ENCODE measurements at regions not wholly inside any gene's neighbourhood (a gene's known extent, or its start where the extent isn't known, plus 50 kb on each side); places are given as distances from the start of the nearest gene placed in this dataset.

DNA sequence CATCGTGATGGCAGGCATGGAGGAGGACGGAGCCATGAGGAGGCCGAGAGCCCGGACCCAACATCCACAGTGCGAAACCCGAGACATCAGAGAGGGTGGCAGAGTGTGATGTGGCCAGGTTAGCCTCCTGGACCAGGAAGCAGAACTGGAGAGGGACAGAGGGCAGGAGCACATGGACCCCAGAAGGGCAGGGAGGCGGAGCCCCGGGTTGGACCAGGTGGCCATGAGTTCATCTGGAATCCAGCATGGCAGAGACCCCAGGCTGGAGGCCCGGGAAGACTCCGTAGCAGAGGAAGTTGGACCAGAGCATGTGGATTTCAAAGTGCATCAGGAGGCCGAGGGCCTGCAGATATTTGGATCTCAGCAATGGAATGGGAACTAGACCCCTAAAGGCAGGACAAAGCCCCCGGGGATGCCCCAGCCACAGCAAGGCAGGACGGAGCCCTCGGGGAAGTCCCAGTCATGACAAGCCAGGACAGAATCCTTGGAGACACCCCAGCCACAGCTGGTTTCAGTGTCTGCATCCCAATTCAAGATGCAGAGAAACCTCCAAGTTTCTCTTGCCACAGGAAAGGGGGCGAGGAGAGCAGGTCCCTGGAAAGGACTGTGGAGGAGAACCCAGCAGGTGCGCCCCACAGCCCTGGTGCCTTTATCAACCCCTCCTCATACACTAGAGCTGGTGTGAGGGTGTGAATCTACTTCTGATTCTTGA lies 1393.4 kb downstream of the BRD1 start:
- 65% methylated on average over 5 of the region's 16 CpGs; no CpG with 5 or more reads in 1 of the 2 experiments for WGBS, 2 experiments (ENCODE audit: extremely low coverage in 2 of 2, insufficient read length in 1 of 2)
- Histone ChIP-seq H2AK9ac (replicated peaks; ENCODE audit: low read depth, low read length, poor library complexity) (no peak overlapping the region), H3K4me3 (ENCODE audit: insufficient read depth, low read depth, low read length) (no peak overlapping the region), H3K9ac (ENCODE audit: low read depth, low read length) (no peak overlapping the region), H4K91ac (ENCODE audit: insufficient read depth, low read depth, low read length) (no peak overlapping the region), H2BK20ac (ENCODE audit: low read depth, low read length) (no peak overlapping the region), H4K5ac (ENCODE audit: low read depth, low read length) (no peak overlapping the region), H2BK120ac (ENCODE audit: low read depth, low read length) (no peak overlapping the region), H3K18ac (ENCODE audit: low read depth, low read length) (no peak overlapping the region), H3K4me1 (ENCODE audit: control insufficient read depth, insufficient read depth, low read length) (no peaks in the 10 kb centered on the region), H4K20me1 (ENCODE audit: insufficient read depth, low read length) (no peaks in the 10 kb centered on the region), H2BK15ac (ENCODE audit: low read depth, low read length) (no peak overlapping the region), H2AK5ac (ENCODE audit: low read depth, low read length) (no peak overlapping the region), H3K9me1 (ENCODE audit: insufficient read depth, low read length) (no peaks in the 10 kb centered on the region), H2AFZ (replicated peaks; ENCODE audit: low read length, poor library complexity) (no peak overlapping the region), H3K27ac (ENCODE audit: insufficient read depth, low read length) (no peak overlapping the region), H3K23ac (ENCODE audit: low read depth, low read length) (no peak overlapping the region), H3K4me2 (ENCODE audit: low read depth, low read length) (no peak overlapping the region), H2BK5ac (ENCODE audit: low read depth, low read length, poor library complexity, severe bottlenecking) (no peak overlapping the region), H3K79me1 (ENCODE audit: low read depth in 1 of 2, low read length in 2 of 2) (no peaks in the 10 kb centered on the region), H4K8ac (ENCODE audit: low read depth in 2 of 2, low read length in 2 of 2) (no peak overlapping the region), H3K9me3 (ENCODE audit: control insufficient read depth, insufficient read depth, low read length) (peaks cover 52% of the 10 kb centered on the region), H3K56ac (ENCODE audit: extremely low read depth, insufficient read depth, low read length) (no peak overlapping the region), H3K14ac (replicated peaks; ENCODE audit: low read depth, low read length) (no peak overlapping the region), H3K36me3 (ENCODE audit: control insufficient read depth, insufficient read depth, low read length) (no peaks in the 10 kb centered on the region), H3K4ac (ENCODE audit: low read depth, low read length) (no peak overlapping the region), H3K27me3 (ENCODE audit: control insufficient read depth, insufficient read depth, low read length) (no peaks in the 10 kb centered on the region)
- DNase-seq (no peak), ATAC-seq (ENCODE audit: low read depth) (no peak)
- BruUV-seq (replicated peaks) = no TSS peak
- TF ChIP-seq SMC3 (IDR thresholded peaks at IDR 0.05; ENCODE audit: low read depth, low read length) (no peak), CEBPB (IDR thresholded peaks at IDR 0.05; ENCODE audit: low read depth, low read length) (no peak), RCOR1 (IDR thresholded peaks at IDR 0.05; ENCODE audit: insufficient replicate concordance, low read length) (no peak), MAFK (IDR thresholded peaks at IDR 0.05; ENCODE audit: low read depth, low read length) (no peak), MXI1 (IDR thresholded peaks at IDR 0.05; ENCODE audit: borderline replicate concordance, low read depth, low read length) (no peak), FOS (IDR thresholded peaks at IDR 0.05; ENCODE audit: low read depth, low read length) (no peak), BHLHE40 (IDR thresholded peaks at IDR 0.05; ENCODE audit: low read depth, low read length) (no peak), RFX5 (IDR thresholded peaks at IDR 0.05; ENCODE audit: low read depth, low read length) (no peak), USF2 (IDR thresholded peaks at IDR 0.05; ENCODE audit: low read depth, low read length) (no peak), CHD1 (IDR thresholded peaks at IDR 0.05; ENCODE audit: low read depth, low read length) (no peak), RAD21 (IDR thresholded peaks at IDR 0.05; ENCODE audit: low read length) (no peak), MAZ (IDR thresholded peaks at IDR 0.05; ENCODE audit: borderline replicate concordance, low read depth, low read length) (no peak)
- TF ChIP-seq, protein P1, sequence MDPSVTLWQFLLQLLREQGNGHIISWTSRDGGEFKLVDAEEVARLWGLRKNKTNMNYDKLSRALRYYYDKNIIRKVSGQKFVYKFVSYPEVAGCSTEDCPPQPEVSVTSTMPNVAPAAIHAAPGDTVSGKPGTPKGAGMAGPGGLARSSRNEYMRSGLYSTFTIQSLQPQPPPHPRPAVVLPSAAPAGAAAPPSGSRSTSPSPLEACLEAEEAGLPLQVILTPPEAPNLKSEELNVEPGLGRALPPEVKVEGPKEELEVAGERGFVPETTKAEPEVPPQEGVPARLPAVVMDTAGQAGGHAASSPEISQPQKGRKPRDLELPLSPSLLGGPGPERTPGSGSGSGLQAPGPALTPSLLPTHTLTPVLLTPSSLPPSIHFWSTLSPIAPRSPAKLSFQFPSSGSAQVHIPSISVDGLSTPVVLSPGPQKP (IDR thresholded peaks at IDR 0.05; ENCODE audit: borderline replicate concordance, low read depth, low read length) = no peak
- POLR2A ChIA-PET (ENCODE audit: unreplicated experiment) = no interaction called here
- CTCF ChIA-PET = no interaction called here
- in situ Hi-C loops (cut with MboI; ENCODE audit: low sequenced_read_pairs) (no loop called here), intact Hi-C loops (cut with micrococcal nuclease) (no loop called here), dilution Hi-C loops (cut with HindIII; ENCODE audit: low sequenced_read_pairs, unreplicated experiment) (no loop called here)

All from IMR-90 (cell line).